Smooth muscle cell (in vitro differentiated cells): ENCODE measurements at regions not wholly inside any gene's neighbourhood (a gene's known extent, or its start where the extent isn't known, plus 50 kb on each side); places are given as distances from the start of the nearest gene placed in this dataset.

Source experiments
- DNase-seq: peaks from one replicate; lab custom pipeline; 2025; ENCODE audit not compliant: unreplicated experiment; lab: John Stamatoyannopoulos, UW
- H2AFZ ChIP-seq: fragments of 200-600 bp; sonication (generic); 2 replicates; pipeline ENCODE4 v1.6.0; 2016; ENCODE audit warnings: antibody characterized with exemption, low read depth, mild to moderate bottlenecking
- H3F3A ChIP-seq: fragments of 200-600 bp; sonication (generic); 2 replicates; pipeline ENCODE4 v1.6.0; 2017; ENCODE audit warnings: antibody characterized with exemption, low read depth
- H3K27ac ChIP-seq: fragments of 200-600 bp; sonication (generic); 2 replicates; pipeline ENCODE4 v1.5.1; 2016; ENCODE audit warnings: low read depth, mild to moderate bottlenecking
- H3K27me3 ChIP-seq: fragments of 200-600 bp; sonication (generic); 2 replicates; pipeline ENCODE4 v1.6.1; 2016; ENCODE audit warnings: low read depth, mild to moderate bottlenecking
- H3K36me3 ChIP-seq: fragments of 200-600 bp; sonication (generic); 2 replicates; pipeline ENCODE4 v1.5.1; 2016; ENCODE audit warnings: low read depth
- H3K4me1 ChIP-seq: fragments of 200-600 bp; sonication (generic); 2 replicates; pipeline ENCODE4 v1.5.1; 2016; ENCODE audit warnings: low read depth
- H3K4me2 ChIP-seq: fragments of 200-600 bp; sonication (generic); 2 replicates; pipeline ENCODE4 v1.6.0; 2016; ENCODE audit warnings: mild to moderate bottlenecking
- H3K4me3 ChIP-seq: fragments of 200-600 bp; sonication (generic); 2 replicates; pipeline ENCODE4 v1.5.1; 2016; ENCODE audit warnings: mild to moderate bottlenecking
- H3K79me2 ChIP-seq: fragments of 200-600 bp; sonication (generic); 2 replicates; pipeline ENCODE4 v1.6.0; 2016; ENCODE audit warnings: low read depth, mild to moderate bottlenecking
- H3K9ac ChIP-seq: fragments of 200-600 bp; sonication (generic); 2 replicates; pipeline ENCODE4 v1.6.0; 2016; ENCODE audit warnings: low read depth
- H3K9me3 ChIP-seq: fragments of 200-600 bp; sonication (generic); replicated peaks from 2 replicates; pipeline ENCODE4 v1.5.1; 2016; ENCODE audit warnings: low read depth
- H4K20me1 ChIP-seq: fragments of 200-600 bp; sonication (generic); 2 replicates; pipeline ENCODE4 v1.6.0; 2016; ENCODE audit warnings: low read depth
- CTCF ChIP-seq: fragments of 200-600 bp; sonication (generic); IDR thresholded peaks from 2 replicates; pipeline ENCODE4 v1.5.1; 2017; ENCODE audit warnings: borderline replicate concordance, mild to moderate bottlenecking, antibody characterized with exemption; ENCODE audit not compliant: insufficient read depth, poor library complexity, severe bottlenecking
- WGBS: methylation state at CpG from one replicate; pipeline ENCODE4 v1.1.7; 2016; ENCODE audit warnings: low lambda C conversion rate; 5-methylcytosine and 5-hydroxymethylcytosine counted together

GRCh38 chr10:71049994-71050393 is 161.6 kb upstream of the PCBD1 start:
- H3K36me3 ChIP-seq, result no peaks in the 10 kb centered on the region
- H2AFZ ChIP-seq, result no peak overlapping the region
- no peak overlapping the region for H3K27ac ChIP-seq
- H3K4me2 ChIP-seq, result no peak overlapping the region
- no peaks in the 10 kb centered on the region for H3K79me2 ChIP-seq
- TF ChIP-seq CTCF, result no peak
- no peaks in the 10 kb centered on the region for H4K20me1 ChIP-seq
- H3F3A ChIP-seq, result no peaks in the 10 kb centered on the region
- no peak overlapping the region for H3K9ac ChIP-seq
- no peaks in the 10 kb centered on the region for H3K9me3 ChIP-seq
- no peak for DNase-seq
- H3K27me3 ChIP-seq, result peaks cover 2% of the 10 kb centered on the region
- WGBS, result 96% methylated on average over 6 of the region's 6 CpGs
- no peak overlapping the region for H3K4me3 ChIP-seq
- H3K4me1 ChIP-seq, result no peaks in the 10 kb centered on the region

- no peak for DNase-seq
- no peaks in the 10 kb centered on the region for H3K36me3 ChIP-seq
- no peaks in the 10 kb centered on the region for H3K79me2 ChIP-seq
- no peak overlapping the region for H3K4me2 ChIP-seq
- no peak overlapping the region for H2AFZ ChIP-seq
- no peaks in the 10 kb centered on the region for H3F3A ChIP-seq
- no peak overlapping the region for H3K4me3 ChIP-seq
- 92% methylated on average over 9 of the region's 9 CpGs for WGBS
- no peak overlapping the region for H3K9ac ChIP-seq
- H4K20me1 ChIP-seq, result no peaks in the 10 kb centered on the region
- H3K27me3 ChIP-seq, result peaks cover 17% of the 10 kb centered on the region
- H3K27ac ChIP-seq, result no peak overlapping the region
- H3K4me1 ChIP-seq, result no peaks in the 10 kb centered on the region
- no peak for TF ChIP-seq CTCF
- no peaks in the 10 kb centered on the region for H3K9me3 ChIP-seq
These were observed 160.2 kb upstream of the UNC5B start for GRCh38 chr10:71052076-71052660.

- DNase-seq, result no peak
- 96% methylated on average over 4 of the region's 4 CpGs for WGBS
- Histone ChIP-seq H2AFZ (no peak overlapping the region), H3K4me1 (no peaks in the 10 kb centered on the region), H3K9ac (no peak overlapping the region), H3F3A (no peaks in the 10 kb centered on the region), H3K4me3 (no peak overlapping the region), H3K79me2 (no peaks in the 10 kb centered on the region), H3K27ac (no peak overlapping the region), H3K27me3 (peaks cover 17% of the 10 kb centered on the region), H3K4me2 (no peak overlapping the region), H4K20me1 (no peaks in the 10 kb centered on the region), H3K36me3 (no peaks in the 10 kb centered on the region), H3K9me3 (no peaks in the 10 kb centered on the region)
- no peak for TF ChIP-seq CTCF
These were observed 159.7 kb upstream of the UNC5B start for GRCh38 chr10:71052708-71053107.

GRCh38 chr10:71053169-71053895 is 159.0 kb upstream of the UNC5B start:
- WGBS, result 89% methylated on average over 10 of the region's 10 CpGs
- no peaks in the 10 kb centered on the region for H3K9me3 ChIP-seq
- TF ChIP-seq CTCF, result no peak

More at GRCh38 chr10:71053169-71053895, 159.0 kb upstream of the UNC5B start:
- Histone ChIP-seq H3K36me3 (no peaks in the 10 kb centered on the region), H3K27me3 (peaks cover 17% of the 10 kb centered on the region), H3K4me1 (no peaks in the 10 kb centered on the region), H3F3A (no peaks in the 10 kb centered on the region), H3K79me2 (no peaks in the 10 kb centered on the region), H3K27ac (no peak overlapping the region), H3K4me2 (no peak overlapping the region), H3K4me3 (no peak overlapping the region), H2AFZ (no peak overlapping the region), H3K9ac (no peak overlapping the region), H4K20me1 (no peaks in the 10 kb centered on the region)
- no peak for DNase-seq
